ENCODE measurements at regions not wholly inside any gene's neighbourhood (a gene's known extent, or its start where the extent isn't known, plus 50 kb on each side); places are given as distances from the start of the nearest gene placed in this dataset.

- no peak for DNase-seq
These were observed 347.8 kb downstream of the PTEN start for GRCh38 chr10:88211230-88211629.

- no peak for DNase-seq
These were observed 348.6 kb downstream of the PTEN start for GRCh38 chr10:88212069-88212468.

- no peak for DNase-seq
These were observed 349.7 kb downstream of the PTEN start for GRCh38 chr10:88213065-88213605.

GRCh38 chr10:88216976-88217375 lies 353.6 kb downstream of the PTEN start:
- DNase-seq: peak; percentile 18

GRCh38 chr10:88218362-88218761 lies 354.9 kb downstream of the PTEN start:
- DNase-seq: no peak

GRCh38 chr10:88219753-88220152 lies 356.3 kb downstream of the PTEN start:
- DNase-seq: no peak

- DNase-seq: no peak
These were observed 357.9 kb downstream of the PTEN start for GRCh38 chr10:88221010-88221973.

GRCh38 chr10:88222881-88223280 lies 359.5 kb downstream of the PTEN start:
- DNase-seq: no peak

Data from NCI-H524 treated with DMSO at 0.1 percent for 48 hours (cell line).